GM21528 (cell line): ENCODE measurements at regions not wholly inside any gene's neighbourhood (a gene's known extent, or its start where the extent isn't known, plus 50 kb on each side); places are given as distances from the start of the nearest gene placed in this dataset.
"Not testable (repeated sequence)": the region's sequence is repeated elsewhere in the genome, so short reads cannot be mapped to it uniquely, and the experiment has no call there.

ENCODE experiments used
- ATAC-seq: cut with Tn5 transposase; IDR thresholded peaks from one replicate; pipeline ENCODE4 v1.9.1; 2021; ENCODE audit warnings: mild to moderate bottlenecking, moderate library complexity; ENCODE audit not compliant: unreplicated experiment, low FRiP score

DNA sequence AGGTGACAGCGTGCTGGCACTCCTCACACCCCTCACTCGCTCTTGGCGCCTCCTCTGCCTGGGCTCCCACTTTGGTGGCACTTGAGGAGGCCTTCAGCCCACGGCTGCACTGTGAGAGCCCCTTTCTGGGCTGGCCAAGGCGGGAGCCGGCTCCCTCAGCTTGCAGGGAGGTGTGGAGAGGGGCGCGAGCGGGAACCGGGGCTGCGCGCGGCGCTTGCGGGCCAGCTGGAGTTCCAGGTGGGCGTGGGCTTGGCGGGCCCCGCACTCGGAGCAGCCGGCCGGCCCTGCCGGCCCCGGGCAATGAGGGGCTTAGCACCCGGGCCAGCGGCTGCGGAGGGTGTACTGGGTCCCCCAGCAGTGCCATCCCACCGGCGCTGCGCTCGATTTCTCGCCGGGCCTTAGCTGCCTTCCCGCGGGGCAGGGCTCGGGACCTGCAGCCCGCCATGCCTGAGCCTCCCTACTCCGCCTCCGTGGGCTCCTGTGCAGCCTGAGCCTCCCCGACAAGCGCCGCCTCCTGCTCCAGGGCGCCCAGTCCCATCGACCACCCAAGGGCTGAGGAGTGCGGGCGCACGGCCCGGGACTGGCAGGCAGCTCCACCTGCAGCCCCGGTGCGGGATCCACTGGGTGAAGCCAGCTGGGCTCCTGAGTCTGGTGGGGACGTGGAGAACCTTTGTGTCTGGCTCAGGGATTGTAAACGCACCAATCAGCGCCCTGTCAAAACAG, 247.7 kb upstream of the SLIT2 start:
- not testable (repeated sequence) for ATAC-seq

DNA sequence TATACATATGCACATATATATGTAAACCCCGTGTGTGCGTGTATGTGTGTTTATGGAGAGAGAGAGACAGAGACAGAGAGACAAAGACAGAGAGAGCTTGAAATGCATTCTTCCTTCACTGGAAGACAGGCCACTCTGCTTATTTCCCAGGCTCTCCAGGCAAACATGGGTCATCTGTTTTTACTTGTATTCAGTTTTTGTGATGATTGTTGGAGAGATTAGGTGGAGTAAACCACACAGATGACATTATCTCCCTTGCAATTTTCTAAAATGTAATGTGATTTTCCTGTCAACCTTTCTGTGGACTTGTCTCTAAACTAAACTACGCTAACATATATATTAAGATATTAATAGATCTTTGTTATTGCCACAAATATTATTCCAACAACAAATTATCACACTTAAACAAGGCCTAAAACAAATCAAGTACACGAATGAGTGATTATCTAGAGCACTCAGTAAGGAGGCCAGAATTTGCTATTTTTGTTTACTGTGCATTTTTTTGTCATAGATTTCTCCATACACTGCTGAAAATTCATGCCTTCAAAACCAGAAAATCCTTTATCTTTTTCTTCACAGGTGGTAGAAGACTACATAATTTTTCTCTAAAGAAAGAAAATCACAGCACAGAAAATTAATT, 251.8 kb upstream of the SLIT2 start:
- ATAC-seq = no peak

DNA sequence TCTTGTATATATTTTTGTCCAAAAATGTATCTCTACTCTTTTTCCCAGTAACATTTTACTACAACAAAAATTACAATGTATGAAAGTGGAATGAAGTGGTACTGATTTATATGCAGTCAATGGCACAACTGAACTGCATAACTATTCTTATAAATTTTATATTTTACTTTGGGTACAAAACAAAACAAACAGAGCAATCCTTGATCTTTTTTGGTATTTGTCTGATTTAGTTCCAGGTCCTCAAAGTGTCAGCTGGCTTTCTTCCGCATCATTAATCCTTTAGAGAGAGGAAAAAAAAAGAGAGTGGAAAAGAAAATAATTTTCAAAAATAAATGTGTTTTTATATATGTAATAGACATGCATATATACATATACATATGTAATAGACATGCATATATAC, 252.4 kb upstream of the SLIT2 start:
- no peak for ATAC-seq

DNA sequence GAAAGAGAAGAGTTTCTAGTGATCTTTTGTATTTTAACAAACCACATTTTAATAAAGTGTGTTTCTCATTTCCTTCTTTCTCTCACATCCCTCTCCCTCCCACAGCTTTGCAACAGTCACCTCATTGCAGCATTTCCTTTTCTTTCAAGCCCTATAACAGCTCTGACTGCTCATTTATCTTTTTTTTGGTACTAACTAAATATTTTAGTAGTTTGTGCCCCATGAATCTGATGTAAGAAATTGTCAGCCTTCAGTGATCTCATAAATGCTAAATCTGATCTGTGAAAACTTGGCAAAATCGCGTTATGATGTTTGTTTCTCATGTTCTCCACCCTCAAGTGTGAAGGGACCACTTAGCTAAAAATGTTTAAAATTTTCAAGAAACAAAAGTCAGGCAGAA, 258.5 kb upstream of the SLIT2 start:
- no peak for ATAC-seq

DNA sequence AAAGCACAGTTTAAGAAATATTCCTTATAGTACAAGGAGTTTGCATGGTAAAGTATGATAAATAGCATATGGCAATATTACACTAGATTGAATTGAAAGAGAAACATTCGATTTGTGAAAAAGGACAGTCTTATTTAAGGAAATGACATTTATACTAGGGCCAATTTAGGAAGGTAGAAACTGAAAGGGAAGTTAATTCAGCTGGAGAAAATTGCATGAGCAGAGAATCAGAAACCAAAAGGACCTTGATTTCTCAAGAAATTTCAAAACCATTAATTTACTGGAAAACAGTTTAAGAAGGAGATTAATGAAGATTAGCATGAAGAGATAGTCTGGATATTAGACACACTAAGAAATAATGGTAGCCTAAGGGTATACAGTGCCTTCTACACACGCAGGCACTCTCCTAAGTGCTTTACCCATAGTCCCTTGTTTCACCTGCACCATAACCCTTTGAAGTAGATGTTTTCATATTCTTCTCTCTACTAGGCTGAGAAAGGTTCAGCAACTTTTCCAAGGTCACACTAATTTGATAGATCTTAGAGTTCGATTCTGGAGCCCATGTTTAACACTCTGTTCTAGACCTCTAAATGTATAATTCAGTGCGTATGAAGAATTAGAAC, 259.1 kb upstream of the SLIT2 start:
- no peak for ATAC-seq

DNA sequence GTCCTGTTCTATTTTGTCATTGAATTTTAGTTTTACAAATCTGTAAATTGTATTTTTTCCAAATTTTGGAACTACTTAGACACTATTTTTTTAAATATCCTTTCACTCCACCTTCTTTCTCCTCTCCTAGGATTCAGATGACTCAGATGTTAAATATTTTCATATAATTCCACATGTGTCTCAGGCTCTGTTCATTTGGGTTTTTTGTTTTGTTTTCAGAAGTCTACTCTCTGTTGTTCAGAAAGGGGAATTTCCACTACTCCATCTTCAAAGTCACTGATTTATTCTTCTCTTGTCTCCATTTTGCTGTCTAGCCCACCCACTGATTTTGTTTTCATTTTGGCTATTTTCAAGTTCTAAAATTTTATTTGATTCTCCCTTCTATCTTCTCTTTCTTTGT, 264.0 kb upstream of the SLIT2 start:
- no peak for ATAC-seq

DNA sequence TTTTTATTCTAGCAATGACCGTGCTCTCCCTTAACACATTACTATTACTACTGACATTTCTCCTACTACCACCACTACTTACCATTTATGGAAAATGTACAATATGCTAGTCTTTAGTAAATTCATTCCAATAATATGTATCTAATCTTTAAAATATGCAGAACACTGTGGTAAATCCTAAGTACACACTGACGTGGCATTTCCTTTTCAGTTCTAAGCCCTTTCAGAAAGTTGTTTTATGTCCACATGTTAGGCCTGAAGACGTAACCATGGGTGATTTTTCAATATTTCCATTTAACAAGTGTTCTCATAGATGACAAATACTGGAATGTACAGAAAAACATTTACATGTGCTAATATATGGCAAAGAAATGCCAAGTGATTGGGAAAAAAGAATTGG, 268.6 kb upstream of the SLIT2 start:
- ATAC-seq = no peak

DNA sequence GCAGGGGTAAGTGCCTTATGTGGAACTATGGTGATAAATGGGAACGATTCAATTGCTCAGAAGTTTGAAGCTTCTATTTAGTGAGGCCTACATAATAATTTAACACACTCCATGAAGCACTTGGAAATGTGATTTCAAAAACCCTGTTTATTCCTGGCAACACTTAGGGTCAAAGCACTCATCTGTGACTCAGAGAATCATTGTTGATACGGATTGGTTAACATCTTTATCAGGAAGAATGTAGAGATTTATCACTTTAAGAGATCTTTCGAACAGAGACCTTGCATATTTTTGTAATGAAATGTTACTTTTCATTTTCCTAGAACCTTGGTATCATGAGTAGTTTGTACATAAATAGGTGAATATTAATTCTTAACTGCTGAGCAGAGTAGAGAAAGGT, 269.1 kb upstream of the SLIT2 start:
- no peak for ATAC-seq

DNA sequence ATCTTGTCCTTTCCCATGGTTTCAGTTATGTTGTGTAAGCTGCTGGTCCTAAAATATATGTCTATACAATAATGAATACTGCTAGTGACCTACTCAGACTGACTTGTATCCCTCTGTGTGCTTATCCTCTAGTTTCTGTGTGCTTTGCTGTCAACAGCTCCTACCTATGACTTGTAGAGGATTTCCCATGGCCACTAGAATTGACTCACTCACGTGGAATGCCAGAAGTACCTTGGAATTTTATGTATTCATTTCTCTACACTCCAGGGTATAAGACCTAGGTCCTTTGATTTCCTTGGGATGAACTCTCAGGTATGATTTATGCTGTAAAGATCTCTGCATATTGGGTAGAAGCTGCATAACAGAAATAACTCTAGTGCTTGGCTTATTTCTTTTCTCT, 279.9 kb upstream of the SLIT2 start:
- no peak for ATAC-seq

DNA sequence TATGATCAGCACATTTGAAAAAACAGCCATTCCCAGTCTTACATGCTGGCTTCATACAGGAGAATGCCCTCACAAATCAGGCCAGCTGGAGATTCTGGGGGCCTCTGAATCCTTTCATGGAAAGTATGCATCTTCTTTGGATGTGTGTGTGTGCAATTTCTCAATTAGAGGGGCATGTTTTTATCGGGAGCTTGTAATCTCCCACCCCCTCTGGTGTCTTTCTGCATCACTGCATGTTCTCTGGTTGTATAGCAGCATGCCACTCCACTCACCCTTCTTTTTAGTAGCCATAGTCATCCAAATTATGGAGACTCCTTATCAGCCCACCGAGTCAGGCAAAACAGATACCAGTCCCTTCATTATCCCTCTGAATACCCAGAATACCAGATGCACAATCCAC, 282.2 kb upstream of the SLIT2 start:
- no peak for ATAC-seq

DNA sequence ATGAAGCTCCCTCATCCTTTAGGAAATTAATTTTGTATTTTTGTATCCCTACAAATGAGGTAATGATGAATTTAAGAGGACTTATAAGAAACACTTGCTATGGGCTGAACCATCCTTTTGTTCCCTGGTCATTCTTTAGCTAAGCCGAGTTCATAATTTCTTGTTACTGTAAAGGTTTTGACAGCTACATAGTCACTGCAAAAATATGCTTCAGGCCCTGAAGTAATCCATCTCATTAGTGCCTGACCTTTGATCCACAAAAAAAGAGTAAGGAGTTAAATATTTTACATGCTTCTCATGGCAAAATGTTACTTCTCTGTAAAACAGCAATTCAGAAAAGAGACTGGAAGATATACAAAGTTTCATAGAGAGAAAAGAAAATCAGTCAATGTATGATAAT, 290.6 kb upstream of the SLIT2 start:
- no peak for ATAC-seq

DNA sequence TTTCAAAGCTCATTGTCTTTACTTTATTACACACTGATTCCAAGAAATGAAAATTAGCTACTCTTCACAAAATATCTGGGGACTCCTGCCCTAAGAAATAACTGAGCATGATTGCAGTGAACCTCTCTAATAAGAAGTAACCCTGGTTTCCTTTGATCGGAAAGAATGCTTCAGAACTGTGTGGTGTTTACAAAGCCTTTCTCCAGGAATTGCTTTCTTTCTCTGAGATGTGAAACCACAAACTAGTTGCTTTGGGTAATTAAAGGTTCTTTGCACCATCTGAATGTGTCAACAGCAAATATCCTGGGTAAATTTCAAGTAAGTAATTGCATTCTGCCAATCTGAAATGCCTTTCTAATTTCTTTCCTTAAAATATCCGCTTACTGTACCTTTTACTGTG, 292.9 kb upstream of the SLIT2 start:
- no peak for ATAC-seq

DNA sequence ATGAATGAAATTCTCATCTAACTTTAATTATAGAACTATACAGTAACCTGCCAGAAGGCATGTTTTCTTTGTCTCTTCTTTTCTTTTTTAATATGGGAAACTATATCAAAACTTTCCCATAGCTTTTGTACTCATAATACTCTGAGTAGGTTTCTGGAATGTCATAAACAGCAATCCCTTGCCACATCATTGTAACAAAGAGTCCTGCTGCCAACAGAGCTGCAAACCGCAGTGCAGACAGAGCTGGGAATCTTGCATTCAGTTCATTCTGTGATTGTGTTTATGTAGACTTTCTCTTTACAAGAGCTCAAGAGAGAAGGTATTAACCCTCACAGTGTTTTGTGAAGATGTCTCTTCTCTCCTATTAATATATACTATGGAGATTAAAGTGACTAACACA, 304.4 kb upstream of the SLIT2 start:
- no peak for ATAC-seq

DNA sequence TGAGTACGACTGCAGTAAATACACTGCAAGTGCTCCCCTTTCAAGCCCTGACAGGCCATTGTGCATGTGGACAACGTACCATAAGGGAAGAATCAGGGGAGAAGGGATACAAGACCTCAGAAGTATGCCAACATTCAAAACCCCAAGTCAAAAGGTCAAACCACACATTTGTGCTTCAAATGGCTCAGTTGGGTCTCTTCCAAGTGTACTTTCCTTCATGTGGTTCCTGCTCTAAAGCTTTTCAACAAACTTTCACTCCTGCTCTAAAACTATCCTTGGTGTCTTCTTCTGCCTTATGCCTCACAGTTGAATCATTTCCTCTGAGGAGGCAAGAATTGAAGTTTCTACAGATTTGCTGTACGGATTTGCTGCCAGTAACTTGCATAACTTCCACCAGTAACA, 305.7 kb upstream of the SLIT2 start:
- no peak for ATAC-seq

DNA sequence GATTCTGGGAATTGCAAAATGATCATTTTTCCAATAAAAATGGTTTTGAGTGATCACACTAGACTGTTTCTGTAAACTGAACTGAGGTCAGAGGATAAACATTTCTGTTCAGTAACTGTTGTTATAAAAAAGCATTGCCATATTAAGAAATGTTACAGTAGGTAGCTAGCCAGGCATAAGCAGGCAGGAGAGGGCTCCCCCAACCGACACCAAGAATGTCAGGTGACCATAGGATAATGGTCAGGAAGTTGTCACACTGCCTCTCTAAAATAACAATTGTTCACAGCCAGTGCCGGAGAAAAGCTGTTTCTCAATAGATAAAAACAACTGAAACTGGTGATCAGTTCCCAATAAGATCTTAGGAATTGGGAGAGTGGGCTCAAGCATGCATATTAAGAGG, 306.2 kb upstream of the SLIT2 start:
- no peak for ATAC-seq

DNA sequence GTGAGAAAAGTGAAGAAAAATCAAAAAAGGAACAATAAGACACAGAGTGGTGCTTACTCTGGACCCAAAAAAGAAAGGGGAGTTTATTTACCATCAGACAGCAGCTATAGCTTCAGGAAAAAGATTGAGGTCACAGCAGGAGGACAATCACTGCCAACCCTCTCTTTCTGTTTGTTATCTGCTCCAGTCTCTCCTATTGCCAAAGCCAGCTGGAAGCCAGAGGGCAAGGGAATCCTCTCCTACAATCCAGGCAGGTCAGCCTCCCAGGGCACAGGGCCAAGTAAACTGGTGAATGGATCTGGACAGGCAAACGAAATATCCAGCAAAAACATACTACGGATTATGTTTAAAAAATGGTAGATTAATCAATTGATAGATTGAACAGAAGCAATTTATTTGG, 306.9 kb upstream of the SLIT2 start:
- ATAC-seq = no peak

DNA sequence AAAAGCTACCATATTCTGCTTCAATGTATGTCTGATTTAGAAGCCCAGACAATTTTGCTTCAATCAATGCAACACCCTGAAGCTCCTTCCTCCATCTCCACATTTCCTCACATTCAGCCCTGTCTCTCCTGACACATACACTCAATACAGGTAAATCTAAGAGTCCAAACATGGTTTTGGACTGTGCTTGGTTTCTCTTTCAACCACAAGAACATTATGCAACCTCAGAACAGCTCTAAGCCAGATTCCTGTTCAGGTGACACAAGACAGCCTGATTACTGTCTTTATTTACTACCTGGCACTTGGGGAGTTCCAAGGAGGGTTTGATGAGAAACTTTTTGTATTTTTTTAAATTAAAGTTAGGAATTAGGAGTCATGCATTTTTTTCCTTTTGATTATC, 307.5 kb upstream of the SLIT2 start:
- no peak for ATAC-seq

DNA sequence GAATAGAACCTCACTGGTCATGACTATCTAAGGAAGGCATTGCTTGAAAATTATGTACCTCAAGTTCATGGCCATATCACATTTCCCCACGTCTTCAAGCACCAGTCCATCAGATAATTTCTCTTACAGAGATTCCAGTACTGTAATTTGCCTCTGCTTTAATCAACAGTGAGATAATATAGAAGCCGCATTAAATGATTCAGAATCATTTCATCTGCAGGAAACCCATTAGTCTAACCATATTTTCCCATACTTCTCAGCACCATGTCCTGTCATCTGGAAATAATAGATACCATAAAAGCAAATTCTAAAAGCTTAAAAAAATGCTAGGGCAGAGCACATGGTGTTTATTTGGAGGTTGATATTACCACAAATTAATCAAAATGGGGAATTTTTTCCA, 310.3 kb upstream of the SLIT2 start:
- no peak for ATAC-seq

DNA sequence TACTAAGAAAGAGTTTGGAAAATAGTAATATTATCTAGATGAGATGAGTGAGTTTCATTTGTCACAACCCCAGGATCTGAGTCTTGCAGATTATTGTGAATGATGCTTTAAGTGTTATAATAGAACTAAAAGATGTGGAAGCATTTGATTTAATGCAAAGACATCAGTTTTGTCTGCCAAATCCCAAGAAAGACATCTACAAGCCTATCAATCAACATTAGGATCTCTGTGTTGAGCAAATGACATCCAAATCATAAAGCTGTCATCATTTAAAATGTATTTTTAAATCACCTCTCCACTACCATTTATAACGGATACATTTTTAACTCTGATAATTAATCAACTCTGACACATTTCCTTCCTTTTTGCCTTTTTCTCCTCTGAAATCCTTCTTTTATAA, 310.8 kb upstream of the SLIT2 start:
- no peak for ATAC-seq

DNA sequence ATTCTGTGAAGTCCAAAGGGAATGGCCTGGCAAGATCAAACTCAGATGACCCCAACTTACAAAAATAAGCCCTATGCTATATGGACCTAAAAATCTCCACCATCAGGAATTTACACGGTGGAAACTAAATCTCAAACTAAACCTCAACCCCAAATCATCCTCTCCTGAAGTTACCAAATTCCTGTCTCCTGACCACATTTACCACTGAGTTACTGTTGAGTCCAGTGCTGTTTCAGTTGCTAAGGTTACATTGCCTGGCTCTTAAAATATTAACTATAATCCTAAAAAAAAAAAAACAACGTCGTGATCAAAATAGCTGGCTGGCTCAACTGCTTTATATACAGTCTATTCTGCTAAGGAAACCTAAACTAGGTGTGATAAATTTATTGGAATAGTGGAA, 315.2 kb upstream of the SLIT2 start:
- no peak for ATAC-seq

DNA sequence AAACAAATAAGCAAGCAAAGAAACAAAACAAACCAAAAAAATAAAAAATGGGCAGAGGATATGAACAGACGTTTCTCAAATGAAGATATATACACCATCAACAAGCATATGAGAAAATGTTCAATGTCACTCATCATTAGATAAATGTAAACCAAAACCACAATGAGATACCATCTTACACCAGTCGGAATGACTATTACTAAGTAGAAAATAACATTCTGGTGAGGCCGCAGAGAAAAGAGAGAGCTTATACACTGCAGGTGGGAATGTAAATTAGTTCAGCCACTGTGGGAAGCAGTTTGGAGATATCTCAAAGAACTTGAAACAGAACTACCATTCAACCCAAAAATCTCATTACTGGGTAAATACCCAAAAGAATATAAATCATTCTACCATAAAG, 321.0 kb upstream of the SLIT2 start:
- ATAC-seq = no peak

DNA sequence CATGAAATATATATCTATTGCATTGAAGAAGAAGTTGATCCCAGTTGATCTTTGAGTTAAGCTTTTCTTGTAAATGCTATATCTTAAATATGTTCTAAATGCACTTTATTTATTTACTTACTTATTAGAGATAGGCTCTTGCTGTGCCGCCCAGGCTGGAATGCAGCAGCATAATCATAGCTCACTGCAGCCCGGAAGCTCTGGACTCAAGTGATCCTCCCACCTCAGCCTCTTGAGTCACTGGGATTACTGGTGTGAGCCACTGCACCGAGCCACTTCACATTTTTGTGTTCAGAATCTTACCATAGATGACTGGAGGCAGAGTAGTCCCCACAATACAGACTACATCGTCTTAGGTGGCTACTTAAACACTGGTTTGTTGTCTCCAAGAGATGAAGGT, 324.3 kb upstream of the SLIT2 start:
- no peak for ATAC-seq
